AG04449 (cell line): ENCODE measurements at regions not wholly inside any gene's neighbourhood (a gene's known extent, or its start where the extent isn't known, plus 50 kb on each side); places are given as distances from the start of the nearest gene placed in this dataset.

Experiments
- CTCF ChIA-PET: fragments of 350-600 bp; formaldehyde crosslinking; extraction: SDS; loops from one replicate; lab custom pipeline; 2021; ENCODE audit warnings: antibody characterized with exemption; lab: Yijun Ruan, JAX
- POLR2A ChIA-PET: fragments of 400-600, 350-600 bp; formaldehyde crosslinking; extraction: SDS; loops from one replicate; lab custom pipeline; 2020; ENCODE audit warnings: antibody characterized with exemption, inconsistent platforms; lab: Yijun Ruan, JAX
- DNase-seq: peaks from one replicate; pipeline ENCODE4 v3.0.0-alpha.2; 2010; ENCODE audit warnings: low read depth, low spot score
- H3K4me3 ChIP-seq: 2 replicates; pipeline ENCODE4 v1.5.1; 2011; ENCODE audit warnings: low read depth, mild to moderate bottlenecking, control low read depth, low read length
- TF ChIP-seq, protein P1 (sequence below): IDR thresholded peaks from one replicate; pipeline ENCODE4 v1.5.1; 2011; ENCODE audit warnings: mild to moderate bottlenecking, moderate library complexity, low read length, control low read depth, inconsistent platforms; ENCODE audit not compliant: insufficient read depth; ENCODE audit errors: missing control alignments

DNA sequence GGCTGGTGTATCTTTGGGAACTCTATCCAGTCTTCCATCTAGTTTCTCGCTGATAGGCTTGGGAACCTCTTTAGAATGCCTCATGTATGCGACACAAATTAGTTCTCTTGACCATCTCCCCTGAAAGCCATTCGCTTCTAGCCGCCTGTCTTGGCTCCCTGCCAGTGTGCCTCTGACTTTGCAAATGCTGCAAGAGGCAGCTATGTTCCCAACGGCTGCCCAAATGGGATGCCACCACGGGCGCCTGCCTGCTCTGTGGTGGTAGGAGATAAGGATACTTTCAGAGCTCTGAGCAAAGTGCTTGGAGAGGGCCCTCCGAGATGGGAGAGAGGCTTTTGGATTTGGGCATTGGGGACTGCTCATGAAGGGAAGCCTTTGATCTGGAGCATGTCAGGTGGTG, 77.7 kb upstream of the IGFBP5 start:
- no peak overlapping the region for H3K4me3 ChIP-seq
- ChIA-PET CTCF (interaction anchor here (1.0 kb wide), 2 partner anchors 14 to 20 kb away, joined by 3 read pairs; no protein-coding TSS in a partner anchor), POLR2A (interaction anchor here (0.6 kb wide), 1 partner anchor 71 kb away, joined by 3 read pairs; no protein-coding TSS in a partner anchor)
- DNase-seq, result no peak
- TF ChIP-seq, protein P1, sequence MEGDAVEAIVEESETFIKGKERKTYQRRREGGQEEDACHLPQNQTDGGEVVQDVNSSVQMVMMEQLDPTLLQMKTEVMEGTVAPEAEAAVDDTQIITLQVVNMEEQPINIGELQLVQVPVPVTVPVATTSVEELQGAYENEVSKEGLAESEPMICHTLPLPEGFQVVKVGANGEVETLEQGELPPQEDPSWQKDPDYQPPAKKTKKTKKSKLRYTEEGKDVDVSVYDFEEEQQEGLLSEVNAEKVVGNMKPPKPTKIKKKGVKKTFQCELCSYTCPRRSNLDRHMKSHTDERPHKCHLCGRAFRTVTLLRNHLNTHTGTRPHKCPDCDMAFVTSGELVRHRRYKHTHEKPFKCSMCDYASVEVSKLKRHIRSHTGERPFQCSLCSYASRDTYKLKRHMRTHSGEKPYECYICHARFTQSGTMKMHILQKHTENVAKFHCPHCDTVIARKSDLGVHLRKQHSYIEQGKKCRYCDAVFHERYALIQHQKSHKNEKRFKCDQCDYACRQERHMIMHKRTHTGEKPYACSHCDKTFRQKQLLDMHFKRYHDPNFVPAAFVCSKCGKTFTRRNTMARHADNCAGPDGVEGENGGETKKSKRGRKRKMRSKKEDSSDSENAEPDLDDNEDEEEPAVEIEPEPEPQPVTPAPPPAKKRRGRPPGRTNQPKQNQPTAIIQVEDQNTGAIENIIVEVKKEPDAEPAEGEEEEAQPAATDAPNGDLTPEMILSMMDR, result no peak

DNA sequence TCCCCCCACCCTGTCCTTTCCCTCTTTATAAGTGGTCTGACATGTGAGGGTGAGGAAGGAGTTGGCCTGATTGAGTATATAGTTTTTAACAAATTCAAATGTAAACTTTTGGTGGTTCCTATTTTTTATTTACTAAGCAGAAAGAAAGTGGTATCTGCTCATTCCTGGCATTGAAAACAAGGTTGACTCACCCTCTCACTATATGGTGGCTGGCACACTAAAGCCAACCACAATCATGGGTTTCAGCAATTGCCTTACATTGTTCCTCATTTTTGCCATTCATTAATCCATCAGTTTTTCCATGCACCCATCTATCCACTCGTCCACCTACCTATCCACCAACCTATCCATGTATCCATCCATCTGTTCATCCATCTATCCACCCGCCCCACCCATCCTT, 75.4 kb upstream of the IGFBP5 start:
- no peak for DNase-seq
- ChIA-PET CTCF (no interaction called here), POLR2A (no interaction called here)
- TF ChIP-seq, protein P1, result no peak
- no peak overlapping the region for H3K4me3 ChIP-seq

DNA sequence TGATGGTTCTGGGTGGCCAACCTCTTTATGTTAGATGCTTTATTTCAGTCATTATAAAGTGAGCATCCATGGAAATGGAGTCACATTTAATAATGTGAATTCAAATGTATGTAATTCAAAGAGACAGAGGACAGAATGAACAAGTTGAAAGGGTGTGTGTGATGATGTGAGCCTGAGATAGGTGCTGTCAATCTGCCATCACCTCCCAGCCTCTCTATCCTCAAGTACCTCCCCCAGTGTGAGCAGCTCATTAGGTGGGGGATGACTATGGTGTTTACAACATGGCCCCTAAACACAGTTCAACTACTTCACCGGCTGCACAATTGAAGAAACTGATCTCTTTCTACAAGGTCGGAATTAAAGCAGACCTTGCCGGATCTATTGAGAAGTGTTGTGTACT, 74.7 kb upstream of the IGFBP5 start:
- CTCF ChIA-PET, result interaction anchor here (1.1 kb wide), 1 partner anchor 21 kb away, joined by 3 read pairs; no protein-coding TSS in a partner anchor
- TF ChIP-seq, protein P1, result no peak
- POLR2A ChIA-PET, result no interaction called here

DNA sequence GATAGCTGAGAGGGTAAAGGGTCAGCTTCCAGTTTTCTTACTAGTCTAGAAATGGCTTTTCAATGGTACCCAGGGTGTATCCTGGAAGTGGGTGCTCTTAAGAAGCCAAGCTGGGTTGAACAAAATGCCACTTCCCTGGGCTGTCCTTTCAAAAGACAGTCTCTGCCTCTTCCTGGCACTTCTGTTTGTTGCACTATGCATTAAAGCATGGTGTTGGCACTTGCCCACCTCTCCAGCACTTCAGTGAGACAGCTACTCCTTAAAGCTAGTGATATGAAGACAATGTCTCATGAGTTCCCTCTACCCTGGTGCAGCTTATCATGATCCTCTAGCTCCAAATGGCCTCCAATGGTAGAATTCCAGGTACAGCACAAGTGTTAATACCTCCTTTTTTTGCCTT, 74.3 kb upstream of the IGFBP5 start:
- POLR2A ChIA-PET, result no interaction called here
- DNase-seq, result no peak
- TF ChIP-seq, protein P1, result no peak
- no peak overlapping the region for H3K4me3 ChIP-seq
- CTCF ChIA-PET, result interaction anchor here (1.1 kb wide), 1 partner anchor 21 kb away, joined by 3 read pairs; no protein-coding TSS in a partner anchor

More for the DNA sequence above, 74.7 kb upstream of the IGFBP5 start:
- DNase-seq, result no peak
- no peak overlapping the region for H3K4me3 ChIP-seq

DNA sequence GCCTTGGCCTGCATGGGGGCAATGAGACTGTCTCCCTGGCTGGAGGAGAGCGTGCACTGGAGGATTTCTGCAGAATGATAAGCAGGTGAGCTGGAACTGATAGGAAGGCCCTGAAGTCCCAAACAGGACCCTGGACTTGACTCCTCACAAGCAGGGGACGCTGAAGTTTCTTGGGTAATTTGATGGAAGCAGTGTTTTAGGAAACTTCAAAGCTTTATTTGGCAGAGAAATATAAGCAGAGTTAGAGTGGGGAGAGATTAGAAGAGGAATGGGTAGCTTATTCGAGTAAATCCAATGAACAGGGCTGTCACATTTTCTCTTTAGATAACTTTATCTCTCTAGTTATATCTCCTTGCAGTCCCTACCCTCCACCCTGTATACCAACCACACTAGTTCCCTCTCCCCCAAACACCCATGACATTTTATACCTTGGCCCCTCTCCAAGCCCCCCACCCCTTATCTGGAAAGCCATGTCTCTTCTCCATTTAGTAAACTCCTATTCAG, 73.6 kb upstream of the IGFBP5 start:
- no peak for DNase-seq
- H3K4me3 ChIP-seq, result no peak overlapping the region
- TF ChIP-seq, protein P1, result no peak
- ChIA-PET POLR2A (no interaction called here), CTCF (interaction anchor here (1.1 kb wide), 1 partner anchor 22 kb away, joined by 3 read pairs; no protein-coding TSS in a partner anchor)

DNA sequence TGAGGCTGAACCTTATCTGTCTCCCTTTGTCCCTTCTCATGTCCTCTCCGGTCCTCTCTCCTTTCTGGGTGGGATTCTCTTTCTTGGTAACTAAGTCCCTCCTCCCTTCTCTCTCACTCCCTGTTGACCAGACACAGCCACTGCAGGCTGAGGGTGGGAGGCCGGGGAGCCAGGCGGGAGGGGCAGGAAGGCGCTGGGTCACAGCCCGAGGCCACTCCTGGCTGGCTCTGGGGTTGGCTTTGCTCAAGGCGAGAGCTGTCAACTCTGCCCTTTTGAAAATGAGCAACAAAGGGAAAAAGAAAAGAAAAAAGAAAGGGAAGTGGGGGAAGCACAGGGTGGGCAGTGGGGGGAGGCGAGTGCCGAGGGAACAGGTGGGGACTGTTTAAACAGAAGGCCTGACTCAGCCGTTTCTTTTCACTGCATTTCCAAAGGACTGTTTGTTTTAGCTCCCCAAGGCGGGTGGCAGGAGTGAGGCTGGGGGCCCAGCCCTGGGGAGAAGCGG, 70.5 kb upstream of the IGFBP5 start:
- CTCF ChIA-PET, result interaction anchor here (1.0 kb wide), 1 partner anchor 9 kb away, joined by 3 read pairs; no protein-coding TSS in a partner anchor
- DNase-seq, result no peak
- TF ChIP-seq, protein P1, result no peak
- no peak overlapping the region for H3K4me3 ChIP-seq
- POLR2A ChIA-PET, result no interaction called here
